ENCODE measurements at regions not wholly inside any gene's neighbourhood (a gene's known extent, or its start where the extent isn't known, plus 50 kb on each side); places are given as distances from the start of the nearest gene placed in this dataset.

DNA sequence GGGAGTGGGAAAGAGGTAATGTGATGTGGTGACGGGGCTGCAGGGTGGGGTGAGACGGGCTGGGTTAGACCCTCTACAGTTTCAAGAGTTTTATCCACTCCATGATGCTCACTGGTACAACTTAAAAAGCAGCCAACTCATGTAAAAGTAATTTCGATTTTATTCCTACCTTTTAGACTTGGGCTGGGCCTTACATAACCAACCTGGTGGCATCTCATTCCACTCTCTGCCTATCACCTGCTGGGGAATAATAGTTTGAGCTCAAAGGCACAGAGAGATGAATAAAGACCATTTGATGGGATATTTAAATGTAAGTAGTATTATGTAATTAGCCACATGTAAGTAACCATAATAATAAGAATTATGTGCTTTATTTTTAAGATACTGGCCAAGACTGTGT, 366.0 kb upstream of the RNF32 start:
- no peak for DNase-seq

DNA sequence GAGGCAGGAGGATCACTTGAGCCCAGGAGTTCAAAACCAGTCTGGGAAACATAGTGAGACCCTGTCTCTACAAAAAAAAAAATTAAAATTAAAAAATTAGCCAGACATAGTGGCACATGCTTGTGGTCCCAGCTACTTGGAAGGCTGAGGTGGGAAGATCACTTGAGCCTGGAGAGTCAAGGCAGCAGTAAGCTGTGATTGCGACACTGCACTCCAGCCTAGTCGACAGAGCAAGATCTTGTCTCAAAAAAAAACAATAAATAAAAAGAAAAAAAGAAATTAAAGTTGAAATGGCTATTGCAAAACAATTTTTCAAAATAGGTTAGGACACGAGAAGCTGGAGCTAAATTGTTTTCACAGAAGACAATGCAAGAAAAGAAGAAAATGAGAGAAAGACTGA, 379.0 kb upstream of the RNF32 start:
- DNase-seq, result no peak

GRCh38 chr7:156257904-156258303, 382.7 kb upstream of the RNF32 start:
- DNase-seq, result no peak

DNA sequence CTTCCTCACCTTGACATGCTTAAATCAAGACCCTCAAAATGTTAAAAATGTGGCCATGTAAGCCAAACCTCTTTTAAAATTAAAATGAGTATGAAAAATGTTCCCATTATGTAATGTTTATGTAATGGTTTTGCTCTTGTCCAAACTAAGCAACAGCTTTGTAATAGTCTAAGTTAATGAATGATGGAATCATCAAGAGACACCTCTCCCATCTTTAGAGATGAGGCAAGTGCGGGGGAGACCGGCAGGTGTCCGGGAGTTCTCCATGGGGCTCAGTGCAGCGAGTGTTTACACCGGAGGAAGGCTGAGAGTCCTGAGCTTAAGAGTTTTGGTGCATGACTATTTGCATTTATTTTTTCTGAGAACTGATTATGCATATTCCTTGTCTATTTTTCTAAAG, 384.9 kb upstream of the RNF32 start:
- DNase-seq, result no peak

GRCh38 chr7:156251861-156252260, 388.7 kb upstream of the RNF32 start:
- DNase-seq, result no peak

- no peak for DNase-seq
Observed at GRCh38 chr7:156240532-156240931, 400.0 kb upstream of the RNF32 start.

DNA sequence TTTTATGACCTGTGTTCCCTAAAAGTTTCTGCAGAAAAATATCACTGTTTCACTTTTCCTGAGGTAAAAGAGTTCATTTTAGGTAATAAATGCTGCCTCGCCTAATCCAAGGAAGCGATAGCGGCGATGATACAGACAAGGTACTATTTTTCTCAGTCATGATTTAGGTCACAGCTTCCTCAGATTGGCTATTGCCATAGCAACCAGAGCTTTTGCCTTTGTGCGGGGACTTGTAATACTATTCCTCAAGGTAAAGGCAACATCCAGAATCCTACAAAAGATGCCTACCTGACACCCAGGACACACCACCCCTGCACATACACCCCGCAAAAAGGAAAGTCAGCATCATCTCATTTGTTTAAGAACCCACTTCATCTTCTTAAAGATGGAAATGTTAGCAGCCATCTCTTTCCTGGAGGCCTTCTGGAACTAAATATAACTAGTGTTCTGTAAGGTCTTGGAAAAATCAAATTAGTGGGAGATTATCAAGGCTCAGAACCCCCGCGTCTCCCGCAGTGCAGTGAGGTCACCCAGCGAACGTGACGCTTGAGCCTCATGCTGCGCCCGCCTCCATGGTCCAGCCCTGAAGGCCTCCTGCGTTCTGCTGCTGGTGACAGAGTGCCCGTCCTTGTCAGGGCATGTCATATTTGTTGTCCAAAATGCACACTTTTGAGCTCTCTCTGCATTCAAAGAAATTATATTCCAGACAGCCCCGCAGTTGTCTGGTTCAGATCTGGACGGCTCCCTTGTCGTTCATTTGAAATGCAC, 402.0 kb upstream of the RNF32 start:
- no peak for DNase-seq

DNA sequence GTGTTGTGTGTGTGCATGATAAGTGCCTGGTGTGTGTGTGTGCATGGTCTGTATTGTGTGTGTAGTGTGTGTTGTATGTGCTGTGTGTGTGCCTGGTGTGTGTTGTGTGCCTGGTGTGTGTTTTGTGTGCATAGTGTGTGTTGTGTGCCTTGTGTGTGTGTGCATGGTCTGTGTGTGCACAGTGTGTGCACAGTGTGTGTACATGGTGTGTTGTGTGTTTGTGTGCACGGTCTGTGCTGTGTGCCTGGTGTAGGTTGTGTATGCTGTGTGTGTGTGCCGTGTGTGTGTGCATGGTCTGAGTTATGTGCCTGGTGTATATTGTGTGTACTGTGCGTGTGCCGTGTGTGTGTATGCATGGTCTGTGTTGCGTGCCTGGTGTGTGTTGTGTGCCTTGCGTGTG, 403.0 kb upstream of the RNF32 start:
- DNase-seq, result no peak

GRCh38 chr7:156236936-156237599, 403.5 kb upstream of the RNF32 start:
- DNase-seq, result no peak

GRCh38 chr7:156236181-156236889, 404.2 kb upstream of the RNF32 start:
- DNase-seq, result no peak

DNA sequence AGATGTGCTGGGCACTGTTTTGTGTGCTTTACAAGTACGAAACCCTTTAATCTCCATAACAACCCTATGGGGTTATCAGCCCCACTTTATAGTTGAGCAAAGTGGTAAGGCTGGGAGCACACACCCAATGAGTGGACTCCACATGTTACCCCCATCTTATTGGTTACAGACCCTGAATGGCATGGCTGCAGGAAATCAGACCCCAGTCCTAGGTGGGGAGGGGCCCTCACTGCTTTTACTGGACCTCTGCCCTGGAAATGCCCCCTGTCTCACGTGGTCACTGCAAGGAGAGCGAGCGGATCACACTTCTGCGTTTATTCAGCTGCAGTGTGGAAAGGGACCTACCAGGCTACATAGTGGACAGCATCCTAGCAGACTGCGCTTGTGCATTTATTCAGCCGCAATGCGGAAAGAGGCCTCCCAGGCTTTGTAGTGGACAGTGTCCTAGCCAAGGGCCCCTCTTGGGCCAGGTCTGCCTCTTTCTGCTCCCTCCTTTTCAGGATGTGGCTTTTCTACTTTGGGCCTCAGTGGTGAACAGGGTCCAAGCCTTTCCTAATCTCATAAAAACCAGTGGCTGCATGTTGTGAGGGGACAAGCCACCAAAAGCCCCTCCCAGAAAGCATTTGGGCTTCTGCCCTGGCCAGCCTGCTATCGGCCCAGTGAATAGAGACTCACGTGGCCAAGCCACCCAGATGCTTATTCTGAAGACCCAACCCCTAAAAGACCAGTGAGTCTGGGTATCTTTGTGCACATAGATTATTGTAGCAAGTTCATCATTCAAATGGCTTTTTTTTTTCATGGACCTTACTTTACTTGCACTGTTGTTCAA, 405.7 kb upstream of the RNF32 start:
- DNase-seq, result no peak

DNA sequence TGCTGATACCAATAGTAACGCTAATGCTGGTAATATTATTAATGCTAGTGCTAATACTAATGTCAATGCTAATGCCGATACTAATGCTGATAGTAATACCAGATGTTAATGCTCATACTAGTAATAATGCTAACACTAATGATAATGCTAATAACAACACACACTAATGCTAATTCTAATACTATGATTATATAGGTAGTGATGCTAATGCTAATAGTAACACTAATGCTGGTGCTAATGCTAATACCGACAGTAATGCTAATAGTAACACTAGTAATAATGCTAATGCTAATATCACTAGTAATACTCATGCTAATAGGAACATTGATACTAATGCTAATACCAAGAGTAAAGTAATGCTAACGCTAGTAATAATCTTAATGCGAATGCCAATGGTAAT, 406.4 kb upstream of the RNF32 start:
- DNase-seq, result no peak

- no peak for DNase-seq
Observed at GRCh38 chr7:156232931-156233705, 407.5 kb upstream of the RNF32 start.

GRCh38 chr7:156230576-156230975, 410.0 kb upstream of the RNF32 start:
- DNase-seq, result no peak

- DNase-seq, result no peak
Observed at GRCh38 chr7:156224833-156225225, 412.6 kb upstream of the SHH start.

GRCh38 chr7:156223935-156224832, 411.9 kb upstream of the SHH start:
- DNase-seq, result no peak

DNA sequence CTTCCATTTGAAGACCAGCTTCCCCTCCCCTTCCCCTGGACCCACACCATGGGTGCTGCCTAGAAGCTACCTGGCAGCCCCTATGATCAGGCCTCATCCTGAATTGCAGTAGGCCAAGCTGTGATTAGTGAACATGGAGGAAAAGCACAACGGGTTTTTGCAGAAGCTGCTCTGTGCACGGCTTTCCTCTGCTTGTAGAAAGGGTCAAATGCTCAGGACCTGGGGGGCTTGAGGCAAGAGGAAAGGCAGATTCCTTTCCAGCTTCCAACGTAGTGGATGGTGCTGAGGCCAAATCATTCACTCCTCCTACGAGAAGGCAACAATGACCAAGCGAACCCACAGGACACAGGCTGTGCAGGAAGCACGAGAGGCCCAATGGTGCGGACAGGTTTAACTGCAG, 410.3 kb upstream of the SHH start:
- DNase-seq, result no peak

- DNase-seq, result no peak
Observed at GRCh38 chr7:156222151-156222550, 409.9 kb upstream of the SHH start.

DNA sequence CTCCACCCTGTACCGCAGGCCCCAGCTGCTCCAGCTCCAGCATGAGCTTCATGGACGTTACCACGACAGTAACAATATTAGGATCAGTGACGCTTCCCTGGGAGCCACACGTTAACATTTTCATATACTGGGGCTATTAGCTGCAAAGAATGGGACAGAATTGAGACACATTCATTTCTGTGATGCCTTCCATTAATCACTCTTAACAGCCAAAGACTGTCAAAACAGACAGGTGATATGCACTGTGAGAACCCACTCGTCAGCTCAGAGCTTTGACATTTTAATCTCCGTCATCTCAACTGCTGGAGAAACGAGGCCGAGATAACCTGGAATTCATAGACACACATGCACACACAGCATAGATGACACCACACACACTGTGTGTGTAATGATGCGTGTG, 408.4 kb upstream of the SHH start:
- no peak for DNase-seq

DNA sequence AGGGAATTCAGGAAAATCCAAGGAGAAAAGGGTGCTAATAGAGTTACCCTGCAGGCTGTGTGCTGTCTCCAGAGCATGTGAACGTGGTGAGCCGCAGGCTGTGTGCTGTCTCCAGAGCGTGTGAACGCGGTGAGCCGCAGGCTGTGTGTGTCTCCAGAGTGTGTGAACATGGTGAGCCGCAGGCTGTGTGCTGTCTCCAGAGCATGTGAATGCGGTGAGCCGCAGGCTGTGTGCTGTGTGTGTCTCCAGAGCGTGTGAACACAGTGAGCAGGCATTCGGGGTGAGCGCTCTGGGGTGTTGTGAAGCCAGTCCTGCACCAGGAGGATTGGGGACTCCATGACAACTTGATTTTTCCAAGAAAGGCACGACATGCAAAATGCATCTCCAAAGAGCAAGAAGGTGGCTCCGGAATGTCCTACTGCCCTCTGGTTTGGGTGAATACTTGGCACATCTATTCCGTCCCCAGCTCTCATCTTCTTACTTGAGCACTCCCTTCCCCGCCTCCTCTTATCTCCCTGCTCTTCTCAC, 407.9 kb upstream of the SHH start:
- DNase-seq, result no peak
